HUES6 (cell line): ENCODE measurements at regions not wholly inside any gene's neighbourhood (a gene's known extent, or its start where the extent isn't known, plus 50 kb on each side); places are given as distances from the start of the nearest gene placed in this dataset.

Source experiments
- H3K27ac ChIP-seq: 2 replicates; pipeline ENCODE4 v1.7.0; 2013; ENCODE audit warnings: low read depth, mild to moderate bottlenecking, low read length, inconsistent platforms
- H3K27me3 ChIP-seq: 2 replicates; pipeline ENCODE4 v1.6.1; 2013; ENCODE audit warnings: low read length; ENCODE audit not compliant: control insufficient read depth, insufficient read depth
- H3K36me3 ChIP-seq: 2 replicates; pipeline ENCODE4 v1.6.1; 2013; ENCODE audit warnings: low read length; ENCODE audit not compliant: control insufficient read depth, insufficient read depth
- H3K4me1 ChIP-seq: 2 replicates; pipeline ENCODE4 v1.6.1; 2013; ENCODE audit warnings: low read length; ENCODE audit not compliant: control insufficient read depth, insufficient read depth
- H3K4me3 ChIP-seq: 2 replicates; pipeline ENCODE4 v1.5.1; 2013; ENCODE audit warnings: low read depth, low read length
- H3K9ac ChIP-seq: one replicate; pipeline ENCODE4 v1.6.1; 2013; ENCODE audit warnings: mild to moderate bottlenecking, low read length
- H3K9me3 ChIP-seq: 2 replicates; pipeline ENCODE4 v1.6.1; 2013; ENCODE audit warnings: low read depth, low read length; ENCODE audit not compliant: control insufficient read depth, insufficient read depth

GRCh38 chr10:29120216-29120615 is 168.7 kb upstream of the LYZL1 start:
- Histone ChIP-seq H3K36me3 (no peaks in the 10 kb centered on the region), H3K27ac (no peak overlapping the region), H3K4me3 (no peak overlapping the region), H3K9ac (no peak overlapping the region), H3K27me3 (no peaks in the 10 kb centered on the region), H3K4me1 (peaks cover 7% of the 10 kb centered on the region; the same call in 1 of the 2 replicates), H3K9me3 (peaks cover 30% of the 10 kb centered on the region)

DNA sequence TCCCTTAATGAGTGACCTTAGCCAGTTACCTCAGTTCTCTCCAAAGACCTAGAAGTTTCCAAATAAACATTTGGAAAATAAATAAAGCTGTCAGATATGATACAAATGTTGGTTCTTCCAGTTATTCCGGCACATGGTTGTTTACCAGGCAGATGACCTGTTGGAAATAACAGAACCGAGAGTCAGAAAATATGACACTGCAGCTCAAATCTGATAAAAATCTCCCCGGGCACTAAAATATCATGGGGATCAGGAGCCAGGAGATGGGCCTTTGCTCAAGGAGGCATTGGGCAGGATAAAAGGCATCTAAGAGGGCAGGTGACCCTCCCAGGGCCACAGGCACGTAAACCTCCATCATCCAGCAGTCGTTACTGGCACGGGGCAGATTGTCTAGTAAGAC is 164.0 kb upstream of the LYZL1 start:
- H3K36me3 ChIP-seq: no peaks in the 10 kb centered on the region
- H3K4me1 ChIP-seq: peaks cover 19% of the 10 kb centered on the region; the same call in 1 of the 2 replicates
- H3K27ac ChIP-seq: no peak overlapping the region

GRCh38 chr10:29127037-29127700 is 161.7 kb upstream of the LYZL1 start:
- no peak overlapping the region for H3K4me3 ChIP-seq
- H3K9me3 ChIP-seq: no peaks in the 10 kb centered on the region
- H3K27ac ChIP-seq: no peak overlapping the region; the same call in 1 of the 2 replicates
- no peaks in the 10 kb centered on the region for H3K36me3 ChIP-seq
- H3K9ac ChIP-seq: no peak overlapping the region
- no peaks in the 10 kb centered on the region for H3K27me3 ChIP-seq
- peaks cover 19% of the 10 kb centered on the region; the same call in 1 of the 2 replicates for H3K4me1 ChIP-seq

More for the DNA sequence above, 164.0 kb upstream of the LYZL1 start:
- no peaks in the 10 kb centered on the region for H3K9me3 ChIP-seq
- no peaks in the 10 kb centered on the region for H3K27me3 ChIP-seq
- H3K4me3 ChIP-seq: no peak overlapping the region
- H3K9ac ChIP-seq: no peak overlapping the region

GRCh38 chr10:29127731-29128130 is 161.1 kb upstream of the LYZL1 start:
- Histone ChIP-seq H3K27ac (no peak overlapping the region; the same call in 1 of the 2 replicates), H3K9ac (no peak overlapping the region), H3K4me1 (peaks cover 19% of the 10 kb centered on the region; the same call in 1 of the 2 replicates), H3K27me3 (no peaks in the 10 kb centered on the region), H3K4me3 (no peak overlapping the region), H3K9me3 (no peaks in the 10 kb centered on the region), H3K36me3 (no peaks in the 10 kb centered on the region)

- no peak overlapping the region for H3K9ac ChIP-seq
- H3K4me3 ChIP-seq: no peak overlapping the region
- peaks cover 22% of the 10 kb centered on the region; the same call in 1 of the 2 replicates for H3K4me1 ChIP-seq
- H3K27ac ChIP-seq: no peak overlapping the region
- no peaks in the 10 kb centered on the region for H3K9me3 ChIP-seq
- no peaks in the 10 kb centered on the region for H3K27me3 ChIP-seq
- no peaks in the 10 kb centered on the region for H3K36me3 ChIP-seq
Observed at GRCh38 chr10:29130190-29130673, 158.6 kb upstream of the LYZL1 start.

- Histone ChIP-seq H3K27me3 (no peaks in the 10 kb centered on the region), H3K36me3 (no peaks in the 10 kb centered on the region), H3K4me3 (no peak overlapping the region), H3K9me3 (no peaks in the 10 kb centered on the region), H3K9ac (no peak overlapping the region), H3K27ac (no peak overlapping the region), H3K4me1 (peaks cover 13% of the 10 kb centered on the region; the same call in 1 of the 2 replicates)
Observed at GRCh38 chr10:29131952-29132547, 156.8 kb upstream of the LYZL1 start.

DNA sequence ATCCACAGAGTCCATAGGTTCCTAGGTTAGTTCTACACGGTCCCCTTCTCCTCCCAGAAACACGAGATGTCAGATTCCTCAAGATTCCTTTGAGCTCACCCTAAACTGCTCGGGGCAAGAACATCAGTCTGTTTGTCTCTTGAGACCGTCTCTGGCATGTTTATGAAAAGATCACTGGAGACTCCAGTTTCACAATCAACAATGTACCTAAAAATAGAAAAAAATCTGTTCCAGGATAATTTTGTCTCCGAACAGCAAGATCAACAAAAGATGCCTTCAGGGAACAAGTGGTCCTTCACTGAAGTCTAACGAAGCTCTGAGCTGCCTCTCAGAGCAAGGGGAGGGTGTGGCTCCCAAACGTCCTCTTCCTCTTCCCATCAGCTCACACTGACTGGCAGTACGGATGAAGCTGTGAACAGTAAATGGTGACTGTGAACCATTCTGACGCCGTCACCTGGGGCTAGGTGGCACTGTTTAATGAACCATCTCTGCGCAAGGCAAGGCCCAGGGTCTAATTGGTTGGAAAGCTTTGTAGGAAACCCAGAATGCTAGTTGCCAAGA is 156.2 kb upstream of the LYZL1 start:
- no peak overlapping the region for H3K27ac ChIP-seq
- no peak overlapping the region for H3K4me3 ChIP-seq
- peaks cover 7% of the 10 kb centered on the region; the same call in 1 of the 2 replicates for H3K4me1 ChIP-seq
- no peaks in the 10 kb centered on the region for H3K27me3 ChIP-seq
- H3K9ac ChIP-seq: no peak overlapping the region
- no peaks in the 10 kb centered on the region for H3K9me3 ChIP-seq
- no peaks in the 10 kb centered on the region for H3K36me3 ChIP-seq

DNA sequence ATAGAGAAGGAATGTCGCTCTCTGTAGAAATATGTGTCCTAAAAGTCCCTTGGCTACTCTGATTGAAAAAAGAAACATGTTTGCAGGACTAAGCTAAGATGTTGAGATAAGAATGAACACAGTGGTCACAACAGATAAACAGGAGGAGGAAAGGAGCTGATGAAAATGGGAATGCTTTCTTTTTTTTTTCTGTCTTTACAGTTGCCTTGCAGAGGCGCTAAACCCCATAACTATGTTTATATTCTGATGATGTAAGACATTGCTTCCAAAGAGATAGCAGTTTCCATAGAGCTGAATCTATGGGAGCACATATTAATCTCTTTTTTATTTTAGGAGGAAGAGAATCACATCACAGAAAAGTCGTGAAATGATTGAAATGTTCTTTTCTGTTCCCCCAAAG is 153.5 kb upstream of the LYZL1 start:
- Histone ChIP-seq H3K9ac (no peak overlapping the region), H3K36me3 (no peaks in the 10 kb centered on the region), H3K4me1 (peaks cover 7% of the 10 kb centered on the region), H3K4me3 (no peak overlapping the region), H3K27me3 (no peaks in the 10 kb centered on the region), H3K27ac (no peak overlapping the region), H3K9me3 (no peaks in the 10 kb centered on the region)

DNA sequence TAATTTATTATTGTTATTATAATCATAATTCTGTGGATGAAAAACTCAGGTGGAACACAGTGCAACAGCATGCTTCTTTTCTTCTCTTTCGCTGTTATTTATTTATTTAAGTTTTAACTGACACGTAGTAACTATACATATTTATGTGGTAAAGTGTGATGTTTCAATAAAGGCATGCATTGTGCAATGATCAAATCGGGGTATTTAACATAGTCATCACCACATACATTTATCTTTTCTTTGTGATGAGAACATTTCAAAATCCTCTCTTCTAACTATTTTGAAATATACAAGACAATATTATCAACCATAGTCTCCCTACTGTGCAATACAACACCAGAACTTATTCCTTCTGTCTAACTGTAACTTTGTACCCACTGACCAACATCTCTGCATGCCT is 152.5 kb upstream of the LYZL1 start:
- no peak overlapping the region for H3K9ac ChIP-seq
- no peaks in the 10 kb centered on the region for H3K27me3 ChIP-seq
- H3K27ac ChIP-seq: no peak overlapping the region
- H3K4me1 ChIP-seq: peaks cover 18% of the 10 kb centered on the region
- H3K4me3 ChIP-seq: no peak overlapping the region
- H3K9me3 ChIP-seq: no peaks in the 10 kb centered on the region
- no peaks in the 10 kb centered on the region for H3K36me3 ChIP-seq

GRCh38 chr10:29140151-29140550 is 148.7 kb upstream of the LYZL1 start:
- no peaks in the 10 kb centered on the region for H3K36me3 ChIP-seq
- no peak overlapping the region for H3K9ac ChIP-seq
- H3K27me3 ChIP-seq: no peaks in the 10 kb centered on the region
- peaks cover 42% of the 10 kb centered on the region for H3K4me1 ChIP-seq
- H3K9me3 ChIP-seq: no peaks in the 10 kb centered on the region; the same call in 1 of the 2 replicates
- peak overlapping the region; percentile 87; the same call in 1 of the 2 replicates for H3K27ac ChIP-seq
- no peak overlapping the region for H3K4me3 ChIP-seq

GRCh38 chr10:29140991-29141390 is 147.9 kb upstream of the LYZL1 start:
- H3K9ac ChIP-seq: peak overlapping the region; percentile 43
- H3K36me3 ChIP-seq: no peaks in the 10 kb centered on the region
- H3K4me1 ChIP-seq: peaks cover 41% of the 10 kb centered on the region
- H3K4me3 ChIP-seq: no peak overlapping the region
- H3K27ac ChIP-seq: peak overlapping the region; percentile 87
- H3K27me3 ChIP-seq: no peaks in the 10 kb centered on the region
- H3K9me3 ChIP-seq: no peaks in the 10 kb centered on the region; the same call in 1 of the 2 replicates
